GM12878 (cell line): ENCODE measurements at regions not wholly inside any gene's neighbourhood (a gene's known extent, or its start where the extent isn't known, plus 50 kb on each side); places are given as distances from the start of the nearest gene placed in this dataset.

Source experiments
- ATAC-seq: fragments of 200-7000 bp; cut with Tn5 transposase; 3 replicates; pipeline ENCODE4 v1.9.1; 2020; ENCODE audit warnings: mild to moderate bottlenecking, moderate library complexity
- BruUV-seq: library from RNA; stranded (reverse); fragments of 400-500 nt; replicated peaks from 2 replicates; lab custom pipeline; 2021; lab: Mats Ljungman, UMichigan
- CTCF ChIA-PET: fragments of 300-600 bp; sonication (Branson Sonifier 250); formaldehyde crosslinking; extraction: SDS; loops from one replicate; lab custom pipeline; 2021; ENCODE audit warnings: inconsistent platforms; lab: Yijun Ruan, JAX
- POLR2A ChIA-PET: fragments of 350-600 bp; formaldehyde crosslinking; extraction: SDS; loops from one replicate; lab custom pipeline; 2021; ENCODE audit warnings: inconsistent platforms; lab: Charles Lee
- RAD21 ChIA-PET: fragments of 300-600 bp; sonication (Branson Sonifier 250); formaldehyde crosslinking; loops from one replicate; lab custom pipeline; 2023; ENCODE audit warnings: antibody characterized with exemption; ENCODE audit not compliant: unreplicated experiment; lab: Charles Lee
- SMC1A ChIA-PET: fragments of 300-600 bp; sonication (Branson Sonifier 250); formaldehyde crosslinking; loops from one replicate; lab custom pipeline; 2023; ENCODE audit not compliant: unreplicated experiment, uncharacterized antibody; lab: Charles Lee
- DNase-seq: peaks from one replicate; pipeline ENCODE4 v3.0.0-alpha.2; 2011; ENCODE audit warnings: low read depth, low spot score
- FAIRE-seq: peaks from 3 replicates; lab custom pipeline; 2011; peaks lifted over from hg19 to GRCh38; lab: Jason Lieb, UNC
- H2AFZ ChIP-seq: 2 replicates; pipeline ENCODE4 v1.6.0; 2011; ENCODE audit warnings: low read depth, low read length, control low read depth; ENCODE audit not compliant: control insufficient read depth
- H3K27ac ChIP-seq: 2 replicates; pipeline ENCODE4 v1.5.1; 2011; ENCODE audit warnings: control low read depth; ENCODE audit not compliant: control insufficient read depth, insufficient read depth
- H3K27me3 ChIP-seq, 2 experiments: replicated peaks in 1 of 2; 2 replicates each; pipeline versions ENCODE4 v1.6.0 to v1.6.1; 2011; ENCODE audit warnings: low read length in 1 of 2; ENCODE audit not compliant: control insufficient read depth in 2 of 2, insufficient read depth in 2 of 2
- H3K36me3 ChIP-seq, 2 experiments: 2 replicates each; pipeline ENCODE4 v1.5.1; 2011; ENCODE audit warnings: low read length in 1 of 2; ENCODE audit not compliant: control insufficient read depth in 2 of 2, insufficient read depth in 2 of 2
- H3K4me1 ChIP-seq: 2 replicates; pipeline ENCODE4 v1.6.1; 2011; ENCODE audit warnings: mild to moderate bottlenecking, low read length, moderate library complexity, mixed read lengths; ENCODE audit not compliant: control insufficient read depth, insufficient read depth
- H3K4me2 ChIP-seq: 2 replicates; pipeline ENCODE4 v1.6.0; 2011; ENCODE audit warnings: control low read depth; ENCODE audit not compliant: control insufficient read depth, insufficient read depth
- H3K4me3 ChIP-seq: fragments of 200-600 bp; sonication (generic); 2 replicates; pipeline ENCODE4 v1.5.1; 2016
- H3K79me2 ChIP-seq: 2 replicates; pipeline ENCODE4 v1.6.0; 2011; ENCODE audit warnings: low read length; ENCODE audit not compliant: control insufficient read depth, insufficient read depth
- H3K9ac ChIP-seq: 2 replicates; pipeline ENCODE4 v1.8.0; 2011; ENCODE audit warnings: low read length, control low read depth, mixed read lengths; ENCODE audit not compliant: control insufficient read depth, insufficient read depth
- H3K9me3 ChIP-seq: replicated peaks from 3 replicates; pipeline ENCODE4 v1.5.1; 2011; ENCODE audit warnings: mild to moderate bottlenecking, low read length; ENCODE audit not compliant: control insufficient read depth, insufficient read depth
- H4K20me1 ChIP-seq: 2 replicates; pipeline ENCODE4 v1.6.0; 2011; ENCODE audit not compliant: control insufficient read depth, insufficient read depth
- ASH2L ChIP-seq: fragments of 300-600, 200-600 bp; sonication (generic); IDR thresholded peaks from 2 replicates; pipeline ENCODE4 v1.6.1; 2017; ENCODE audit warnings: low read depth, mild to moderate bottlenecking, borderline replicate concordance
- ATF3 ChIP-seq: IDR thresholded peaks from 2 replicates; pipeline ENCODE4 v1.6.1; 2011; ENCODE audit warnings: low read depth, mild to moderate bottlenecking, low read length, moderate library complexity, borderline replicate concordance; ENCODE audit errors: extremely low read depth
- BCL11A ChIP-seq: IDR thresholded peaks from 2 replicates; pipeline ENCODE4 v1.6.1; 2011; ENCODE audit warnings: low read depth, low read length
- BMI1 ChIP-seq: fragments of 450-650 bp; IDR thresholded peaks from 2 replicates; pipeline ENCODE4 v1.6.1; 2016; ENCODE audit warnings: mild to moderate bottlenecking, moderate library complexity, borderline replicate concordance
- CBFB ChIP-seq: IDR thresholded peaks from 2 replicates; pipeline ENCODE4 v1.6.1; 2016; ENCODE audit warnings: antibody characterized with exemption, low read depth
- FOXK2 ChIP-seq: fragments of 450-650 bp; IDR thresholded peaks from 2 replicates; pipeline ENCODE4 v1.6.1; 2017; ENCODE audit warnings: mild to moderate bottlenecking, moderate library complexity
- HDGF ChIP-seq: fragments of 450-650 bp; IDR thresholded peaks from 2 replicates; pipeline ENCODE4 v1.6.1; 2016; ENCODE audit warnings: antibody characterized with exemption
- MTA2 ChIP-seq: fragments of 450-650 bp; IDR thresholded peaks from 2 replicates; pipeline ENCODE4 v1.6.1; 2016; ENCODE audit warnings: low read depth, mild to moderate bottlenecking, moderate library complexity
- PRDM15 ChIP-seq: fragments of 450-650 bp; formaldehyde crosslinking; IDR thresholded peaks from 2 replicates; pipeline ENCODE4 v1.4.0; 2020; ENCODE audit warnings: mild to moderate bottlenecking, moderate library complexity
- SMAD5 ChIP-seq: IDR thresholded peaks from 2 replicates; pipeline ENCODE4 v1.6.1; 2016; ENCODE audit warnings: antibody characterized with exemption, low read depth
- WRNIP1 ChIP-seq: IDR thresholded peaks from 2 replicates; pipeline ENCODE4 v1.6.1; 2011; ENCODE audit warnings: low read depth, low read length, improper control_type of control experiment, borderline replicate concordance
- ZBTB11 ChIP-seq: fragments of 450-650 bp; formaldehyde crosslinking; IDR thresholded peaks from 2 replicates; pipeline ENCODE4 v1.5.0; 2022; ENCODE audit warnings: mild to moderate bottlenecking, missing genetic modification characterization
- ZBTB33 ChIP-seq: fragments of 450-650 bp; IDR thresholded peaks from 2 replicates; pipeline ENCODE4 v1.6.1; 2017; ENCODE audit warnings: mild to moderate bottlenecking
- WGBS: methylation state at CpG from one replicate; pipeline ENCODE4 v1.1.6; 2016; ENCODE audit warnings: low lambda C conversion rate; ENCODE audit not compliant: insufficient replicate concordance, insufficient coverage; ENCODE audit errors: missing lambda C conversion rate; 5-methylcytosine and 5-hydroxymethylcytosine counted together
- in situ Hi-C: fragments of 300-500 bp; cut with MboI; formaldehyde crosslinking; loops from 9 replicates; pipeline ENCODE4 v1.14.3; 2018; ENCODE audit warnings: mixed read lengths
- intact Hi-C: fragments of 100-400 bp; cut with micrococcal nuclease; formaldehyde crosslinking; loops from one replicate; pipeline ENCODE4 v1.14.2; 2022; ENCODE audit not compliant: unreplicated experiment

GRCh38 chr3:168570404-168571155, 474.9 kb upstream of the GOLIM4 start:
- ChIA-PET POLR2A (no interaction called here), RAD21 (no interaction called here), CTCF (no interaction called here), SMC1A (no interaction called here)
- no peak for ATAC-seq
- Histone ChIP-seq H3K9ac (no peak overlapping the region), H3K4me2 (no peak overlapping the region), H3K9me3 (no peaks in the 10 kb centered on the region; the same call in 2 of the 3 replicates), H3K27me3 (no peaks in the 10 kb centered on the region), H2AFZ (no peak overlapping the region), H3K4me1 (no peaks in the 10 kb centered on the region), H3K27ac (no peak overlapping the region), H3K4me3 (no peak overlapping the region), H4K20me1 (no peaks in the 10 kb centered on the region), H3K79me2 (no peaks in the 10 kb centered on the region), H3K36me3 (no peaks in the 10 kb centered on the region)
- no peak for DNase-seq
- in situ Hi-C loops: no loop called here
- no peak for FAIRE-seq
- 44% methylated on average over 2 of the region's 2 CpGs for WGBS
- intact Hi-C loops: no loop called here
- BruUV-seq: no TSS peak
- TF ChIP-seq MTA2 (no peak), WRNIP1 (no peak), BCL11A (no peak), ZBTB33 (no peak), PRDM15 (CRISPR knock-in tag) (no peak), ASH2L (no peak), ZBTB11 (CRISPR knock-in tag) (no peak), HDGF (no peak), FOXK2 (no peak), SMAD5 (no peak), CBFB (no peak), ATF3 (no peak), BMI1 (no peak)
